Upper lobe of right lung (tissue), 1 donor: ENCODE measurements at regions not wholly inside any gene's neighbourhood (a gene's known extent, or its start where the extent isn't known, plus 50 kb on each side); places are given as distances from the start of the nearest gene placed in this dataset.
"Not testable (repeated sequence)": the region's sequence is repeated elsewhere in the genome, so short reads cannot be mapped to it uniquely, and the experiment has no call there.

Experiments used
- ATAC-seq: fragments of 200-7000 bp; cut with Tn5 transposase; one replicate; pipeline ENCODE4 v1.9.1; 2020; ENCODE audit warnings: mild to moderate bottlenecking, moderate library complexity
- DNase-seq: peaks from one replicate; pipeline ENCODE4 v3.0.0-alpha.2; 2020
- H3K27ac ChIP-seq: fragments of 200-600 bp; one replicate; pipeline ENCODE4 v1.8.0; 2022
- H3K27me3 ChIP-seq: fragments of 200-600 bp; one replicate; pipeline ENCODE4 v1.8.0; 2022; ENCODE audit warnings: mild to moderate bottlenecking
- H3K36me3 ChIP-seq: fragments of 200-600 bp; one replicate; pipeline ENCODE4 v1.8.0; 2022
- H3K4me1 ChIP-seq: fragments of 200-600 bp; one replicate; pipeline ENCODE4 v1.8.0; 2022
- H3K4me3 ChIP-seq: fragments of 200-600 bp; one replicate; pipeline ENCODE4 v1.8.0; 2022; ENCODE audit warnings: mild to moderate bottlenecking
- H3K9me3 ChIP-seq: fragments of 200-600 bp; one replicate; pipeline ENCODE4 v1.8.0; 2022
- CTCF ChIP-seq: fragments of 200-600 bp; IDR thresholded peaks from one replicate; pipeline ENCODE4 v1.8.0; 2022; ENCODE audit warnings: antibody characterized with exemption
- intact Hi-C: fragments of 100-400 bp; cut with DNase I; formaldehyde crosslinking; loops from one replicate; pipeline ENCODE4 v1.11.0; 2022
- donor health status: DM: no; HTN: yes; CAD: no; lungs with severe emphysema.

GRCh38 chr5:125236007-125236406 is 489.6 kb upstream of the ZNF608 start:
- no peaks in the 10 kb centered on the region for H3K27me3 ChIP-seq
- no peaks in the 10 kb centered on the region for H3K4me1 ChIP-seq
- intact Hi-C loops: no loop called here
- no peak for TF ChIP-seq CTCF
- H3K36me3 ChIP-seq: no peaks in the 10 kb centered on the region
- H3K27ac ChIP-seq: no peak overlapping the region
- no peaks in the 10 kb centered on the region for H3K9me3 ChIP-seq
- DNase-seq: no peak
- no peak for ATAC-seq
- H3K4me3 ChIP-seq: no peak overlapping the region

GRCh38 chr5:125236981-125237380 is 490.5 kb upstream of the ZNF608 start:
- TF ChIP-seq CTCF: no peak
- H3K4me3 ChIP-seq: no peak overlapping the region

GRCh38 chr5:125244531-125244930 is 498.1 kb upstream of the ZNF608 start:
- Histone ChIP-seq H3K4me1 (no peaks in the 10 kb centered on the region), H3K9me3 (no peaks in the 10 kb centered on the region), H3K36me3 (no peaks in the 10 kb centered on the region), H3K4me3 (no peak overlapping the region), H3K27me3 (no peaks in the 10 kb centered on the region), H3K27ac (no peak overlapping the region)
- TF ChIP-seq CTCF: no peak
- ATAC-seq (no peak), DNase-seq (no peak)
- intact Hi-C loops: no loop called here

More at GRCh38 chr5:125236981-125237380, 490.5 kb upstream of the ZNF608 start:
- Histone ChIP-seq H3K36me3 (no peaks in the 10 kb centered on the region), H3K27me3 (no peaks in the 10 kb centered on the region), H3K9me3 (no peaks in the 10 kb centered on the region), H3K27ac (no peak overlapping the region), H3K4me1 (no peaks in the 10 kb centered on the region)
- ATAC-seq (no peak), DNase-seq (no peak)
- intact Hi-C loops: no loop called here

DNA sequence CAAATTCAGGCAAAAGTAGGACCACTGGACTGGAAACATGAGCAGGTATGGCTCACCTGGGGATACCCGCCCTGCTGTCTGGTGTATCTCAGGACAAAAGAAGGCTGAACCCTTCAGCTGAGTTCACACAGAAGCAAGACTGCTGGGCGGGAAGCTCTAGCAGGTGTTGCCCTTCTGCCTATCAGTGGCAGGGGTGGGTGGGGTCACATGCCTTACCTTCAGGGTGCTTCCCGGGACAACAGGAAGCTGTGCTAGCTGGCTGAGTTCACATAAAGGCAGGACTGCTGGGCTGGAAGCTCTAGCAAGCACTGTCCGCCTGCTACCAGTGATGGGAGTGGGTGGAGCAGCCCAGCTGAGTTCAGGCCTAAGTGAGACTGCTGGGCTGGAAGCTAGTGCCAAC is 498.8 kb upstream of the ZNF608 start:
- no peak for TF ChIP-seq CTCF
- Histone ChIP-seq H3K4me3 (no peak overlapping the region), H3K27me3 (no peaks in the 10 kb centered on the region), H3K4me1 (no peaks in the 10 kb centered on the region), H3K27ac (no peak overlapping the region), H3K36me3 (no peaks in the 10 kb centered on the region), H3K9me3 (no peaks in the 10 kb centered on the region)
- DNase-seq: no peak
- ATAC-seq: no peak
- intact Hi-C loops: no loop called here

- no peak for TF ChIP-seq CTCF
- intact Hi-C loops: no loop called here
These were observed 503.0 kb upstream of the ZNF608 start for GRCh38 chr5:125249400-125249799.

DNA sequence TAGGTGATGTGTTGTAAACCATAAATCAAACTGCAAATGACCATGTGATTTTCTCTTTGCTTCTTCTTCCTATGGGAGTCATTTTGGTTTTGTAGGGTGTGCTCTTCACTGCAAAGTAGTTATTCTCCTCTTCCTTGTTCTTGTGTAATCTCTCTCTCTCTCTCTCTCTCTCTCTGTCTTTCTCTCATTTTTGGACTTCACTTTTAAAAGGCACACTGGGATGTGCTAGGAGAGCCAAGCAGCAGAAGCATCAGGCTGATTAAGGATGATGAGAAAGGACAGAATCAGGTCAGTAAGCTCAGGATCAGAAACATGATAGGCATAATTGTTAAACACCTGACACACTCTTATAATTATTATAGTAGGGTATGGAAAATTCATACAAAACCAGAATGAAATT is 505.3 kb upstream of the ZNF608 start:
- H3K4me3 ChIP-seq: no peak overlapping the region
- ATAC-seq (no peak), DNase-seq (no peak)
- H3K27me3 ChIP-seq: no peaks in the 10 kb centered on the region
- intact Hi-C loops: no loop called here
- H3K36me3 ChIP-seq: no peaks in the 10 kb centered on the region
- no peak for TF ChIP-seq CTCF
- H3K4me1 ChIP-seq: no peaks in the 10 kb centered on the region
- H3K27ac ChIP-seq: no peak overlapping the region
- H3K9me3 ChIP-seq: no peaks in the 10 kb centered on the region

More at GRCh38 chr5:125249400-125249799, 503.0 kb upstream of the ZNF608 start:
- DNase-seq (no peak), ATAC-seq (no peak)
- H3K9me3 ChIP-seq: no peaks in the 10 kb centered on the region
- no peaks in the 10 kb centered on the region for H3K27me3 ChIP-seq
- H3K4me1 ChIP-seq: no peaks in the 10 kb centered on the region
- no peaks in the 10 kb centered on the region for H3K36me3 ChIP-seq
- no peak overlapping the region for H3K4me3 ChIP-seq
- H3K27ac ChIP-seq: no peak overlapping the region

- H3K27me3 ChIP-seq, DNase-seq, H3K36me3 ChIP-seq, H3K27ac ChIP-seq, H3K9me3 ChIP-seq, intact Hi-C loops, H3K4me3 ChIP-seq, ATAC-seq, H3K4me1 ChIP-seq: not testable (repeated sequence)
These were observed 507.2 kb upstream of the ZNF608 start for GRCh38 chr5:125253634-125254033.
